ENCODE measurements at regions not wholly inside any gene's neighbourhood (a gene's known extent, or its start where the extent isn't known, plus 50 kb on each side); places are given as distances from the start of the nearest gene placed in this dataset.
"Not testable (repeated sequence)": the region's sequence is repeated elsewhere in the genome, so short reads cannot be mapped to it uniquely, and the experiment has no call there.

- DNase-seq (ENCODE audit: low read depth) = no peak
- TF ChIP-seq, protein P1, sequence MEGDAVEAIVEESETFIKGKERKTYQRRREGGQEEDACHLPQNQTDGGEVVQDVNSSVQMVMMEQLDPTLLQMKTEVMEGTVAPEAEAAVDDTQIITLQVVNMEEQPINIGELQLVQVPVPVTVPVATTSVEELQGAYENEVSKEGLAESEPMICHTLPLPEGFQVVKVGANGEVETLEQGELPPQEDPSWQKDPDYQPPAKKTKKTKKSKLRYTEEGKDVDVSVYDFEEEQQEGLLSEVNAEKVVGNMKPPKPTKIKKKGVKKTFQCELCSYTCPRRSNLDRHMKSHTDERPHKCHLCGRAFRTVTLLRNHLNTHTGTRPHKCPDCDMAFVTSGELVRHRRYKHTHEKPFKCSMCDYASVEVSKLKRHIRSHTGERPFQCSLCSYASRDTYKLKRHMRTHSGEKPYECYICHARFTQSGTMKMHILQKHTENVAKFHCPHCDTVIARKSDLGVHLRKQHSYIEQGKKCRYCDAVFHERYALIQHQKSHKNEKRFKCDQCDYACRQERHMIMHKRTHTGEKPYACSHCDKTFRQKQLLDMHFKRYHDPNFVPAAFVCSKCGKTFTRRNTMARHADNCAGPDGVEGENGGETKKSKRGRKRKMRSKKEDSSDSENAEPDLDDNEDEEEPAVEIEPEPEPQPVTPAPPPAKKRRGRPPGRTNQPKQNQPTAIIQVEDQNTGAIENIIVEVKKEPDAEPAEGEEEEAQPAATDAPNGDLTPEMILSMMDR (IDR thresholded peaks at IDR 0.05; ENCODE audit: insufficient read depth, low read depth, low read length, missing control alignments) = no peak
- H3K4me3 ChIP-seq (ENCODE audit: low read depth, low read length) = no peak overlapping the region
These were observed 255.2 kb downstream of the PDCD6IP start for GRCh38 chr3:34053626-34054025.

DNA sequence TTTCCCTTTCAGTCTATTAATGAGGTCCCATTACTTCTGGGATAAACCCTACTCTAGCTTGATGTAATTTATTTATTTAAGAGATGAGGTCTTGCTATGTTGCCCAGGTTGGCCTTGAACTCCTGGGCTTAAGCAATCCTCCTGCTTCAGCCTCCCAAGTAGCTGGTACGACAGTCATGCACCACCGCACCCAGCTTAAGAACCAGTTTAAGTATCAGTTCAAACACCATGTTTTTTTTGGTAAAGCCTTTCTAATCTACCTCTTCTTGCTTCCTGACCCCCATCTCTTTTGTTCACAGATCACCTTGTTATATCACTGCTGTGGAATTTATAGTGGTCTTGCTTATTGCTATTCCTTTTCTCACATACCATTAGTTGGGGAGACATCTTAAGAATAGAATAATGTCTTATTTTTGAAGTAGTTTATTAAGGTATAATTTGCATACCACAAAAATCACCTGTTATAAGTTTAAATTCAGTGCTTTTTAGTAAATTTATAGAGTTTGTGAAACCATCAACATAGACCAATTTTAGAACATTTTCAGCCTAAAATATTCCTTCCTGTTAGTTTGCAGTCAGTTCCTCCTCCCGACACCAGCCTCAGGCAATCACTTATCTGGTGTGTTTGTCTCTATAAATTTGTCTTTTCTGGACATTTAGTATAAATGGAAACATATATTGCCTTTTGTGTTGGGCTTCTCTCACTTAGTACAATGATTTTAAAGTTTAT is 257.9 kb downstream of the PDCD6IP start:
- TF ChIP-seq, protein P1 (IDR thresholded peaks at IDR 0.05; ENCODE audit: insufficient read depth, low read depth, low read length, missing control alignments) = no peak
- H3K4me3 ChIP-seq (ENCODE audit: low read depth, low read length) = no peak overlapping the region
- DNase-seq (ENCODE audit: low read depth) = peak; percentile 32

- no peak overlapping the region for H3K4me3 ChIP-seq (ENCODE audit: low read depth, low read length)
- DNase-seq (ENCODE audit: low read depth) = peak; percentile 81
- TF ChIP-seq, protein P1 (IDR thresholded peaks at IDR 0.05; ENCODE audit: insufficient read depth, low read depth, low read length, missing control alignments) = no peak
These were observed 258.5 kb downstream of the PDCD6IP start for GRCh38 chr3:34056951-34057390.

GRCh38 chr3:34060995-34061394 is 262.6 kb downstream of the PDCD6IP start:
- DNase-seq (ENCODE audit: low read depth); H3K4me3 ChIP-seq (ENCODE audit: low read depth, low read length): not testable (repeated sequence)

DNA sequence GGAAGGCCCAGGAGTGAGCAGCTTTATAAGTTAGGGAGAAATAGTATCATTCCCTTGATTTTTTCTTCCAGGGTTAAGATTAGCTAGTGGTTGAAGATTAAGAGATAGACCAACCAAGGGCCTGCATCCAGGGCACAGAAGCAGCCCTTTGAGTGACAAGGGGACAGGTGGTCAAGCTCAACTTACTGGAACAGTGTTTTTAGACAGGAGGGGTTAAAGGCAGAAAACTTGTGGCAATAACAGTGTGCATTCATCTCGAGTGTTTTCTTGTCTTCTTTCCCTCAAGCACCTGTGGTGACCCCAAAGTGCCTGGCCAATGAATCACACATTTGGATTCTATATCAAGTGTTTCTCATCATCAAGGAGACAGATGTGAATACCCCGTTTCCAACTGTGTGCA is 267.5 kb downstream of the PDCD6IP start:
- TF ChIP-seq, protein P1 (IDR thresholded peaks at IDR 0.05; ENCODE audit: insufficient read depth, low read depth, low read length, missing control alignments) = no peak
- H3K4me3 ChIP-seq (ENCODE audit: low read depth, low read length) = no peak overlapping the region
- DNase-seq (ENCODE audit: low read depth) = no peak

DNA sequence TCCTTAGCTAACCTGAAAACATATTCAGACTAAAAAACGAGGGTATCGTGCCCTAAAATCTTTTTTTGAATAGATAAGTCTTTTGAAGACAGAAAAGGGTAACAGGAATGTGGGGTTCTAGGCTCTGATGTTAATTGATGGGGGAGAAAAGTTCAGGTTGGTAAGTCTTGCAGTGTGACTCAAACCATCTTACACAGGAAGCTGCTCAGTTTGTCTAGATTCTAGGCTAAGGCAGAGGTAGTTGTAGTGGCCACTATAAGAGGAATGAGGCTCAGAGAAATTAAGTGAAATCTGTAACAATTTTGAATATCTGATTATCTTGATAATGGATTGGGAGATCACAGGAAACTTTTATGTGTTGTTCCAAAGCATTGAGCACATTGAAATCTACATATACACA is 267.9 kb downstream of the PDCD6IP start:
- H3K4me3 ChIP-seq (ENCODE audit: low read depth, low read length) = no peak overlapping the region
- no peak for DNase-seq (ENCODE audit: low read depth)
- TF ChIP-seq, protein P1 (IDR thresholded peaks at IDR 0.05; ENCODE audit: insufficient read depth, low read depth, low read length, missing control alignments) = no peak

DNA sequence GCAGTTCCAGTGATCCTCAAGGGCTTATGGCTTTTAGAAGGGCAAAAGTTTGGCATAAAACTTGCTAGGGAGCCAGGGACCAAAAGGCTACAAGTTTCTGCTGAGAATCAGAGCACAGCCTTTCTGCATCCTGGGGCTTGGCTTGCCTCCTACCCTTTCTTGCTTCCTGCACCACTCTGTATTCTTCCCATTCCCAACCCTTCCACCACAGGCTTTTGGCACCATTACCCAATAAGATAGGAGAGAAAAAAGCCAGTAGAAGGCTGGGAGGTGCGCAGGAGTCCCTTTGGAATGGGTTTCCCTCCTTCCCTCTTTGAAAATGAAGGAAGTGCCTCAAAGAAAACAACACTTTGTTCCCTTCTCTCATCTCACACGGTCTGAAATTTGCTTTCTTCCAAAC is 268.6 kb downstream of the PDCD6IP start:
- no peak for DNase-seq (ENCODE audit: low read depth)

More for the DNA sequence above, 268.6 kb downstream of the PDCD6IP start:
- H3K4me3 ChIP-seq (ENCODE audit: low read depth, low read length) = no peak overlapping the region
- TF ChIP-seq, protein P1 (IDR thresholded peaks at IDR 0.05; ENCODE audit: insufficient read depth, low read depth, low read length, missing control alignments) = no peak
